Ishikawa (cell line): ENCODE measurements at regions not wholly inside any gene's neighbourhood (a gene's known extent, or its start where the extent isn't known, plus 50 kb on each side); places are given as distances from the start of the nearest gene placed in this dataset.

Experiments
- CEBPB ChIP-seq: IDR thresholded peaks from 2 replicates; pipeline ENCODE4 v1.6.1; 2012
- CREB1 ChIP-seq: IDR thresholded peaks from 2 replicates; pipeline ENCODE4 v1.6.1; 2012; ENCODE audit warnings: low read depth
- EGR1 ChIP-seq: IDR thresholded peaks from 2 replicates; pipeline ENCODE4 v1.6.1; 2012
- EP300 ChIP-seq: IDR thresholded peaks from 2 replicates; pipeline ENCODE4 v1.6.1; 2012; ENCODE audit warnings: borderline replicate concordance
- FOXM1 ChIP-seq: IDR thresholded peaks from 2 replicates; pipeline ENCODE4 v1.6.1; 2012; ENCODE audit warnings: low read depth, borderline replicate concordance
- NFIC ChIP-seq: IDR thresholded peaks from 2 replicates; pipeline ENCODE4 v1.6.1; 2012
- RAD21 ChIP-seq: IDR thresholded peaks from 2 replicates; pipeline ENCODE4 v1.6.1; 2012; ENCODE audit warnings: low read depth
- REST ChIP-seq: IDR thresholded peaks from 2 replicates; pipeline ENCODE4 v1.6.1; 2012; ENCODE audit warnings: low read depth, mild to moderate bottlenecking
- TAF1 ChIP-seq: IDR thresholded peaks from 2 replicates; pipeline ENCODE4 v1.6.1; 2012; ENCODE audit warnings: low read depth, mild to moderate bottlenecking
- TCF12 ChIP-seq: IDR thresholded peaks from 2 replicates; pipeline ENCODE4 v1.6.1; 2012; ENCODE audit warnings: low read depth
- TEAD4 ChIP-seq: IDR thresholded peaks from 2 replicates; pipeline ENCODE4 v1.6.1; 2012
- YY1 ChIP-seq: IDR thresholded peaks from 2 replicates; pipeline ENCODE4 v1.6.1; 2012; ENCODE audit warnings: low read depth
- ZBTB7A ChIP-seq: IDR thresholded peaks from 2 replicates; pipeline ENCODE4 v1.6.1; 2012; ENCODE audit warnings: low read depth
- TF ChIP-seq, protein P1 (sequence below): IDR thresholded peaks from 2 replicates; pipeline ENCODE4 v1.6.1; 2012
- TF ChIP-seq, protein P2 (sequence below): IDR thresholded peaks from 2 replicates; pipeline ENCODE4 v1.6.1; 2012

DNA sequence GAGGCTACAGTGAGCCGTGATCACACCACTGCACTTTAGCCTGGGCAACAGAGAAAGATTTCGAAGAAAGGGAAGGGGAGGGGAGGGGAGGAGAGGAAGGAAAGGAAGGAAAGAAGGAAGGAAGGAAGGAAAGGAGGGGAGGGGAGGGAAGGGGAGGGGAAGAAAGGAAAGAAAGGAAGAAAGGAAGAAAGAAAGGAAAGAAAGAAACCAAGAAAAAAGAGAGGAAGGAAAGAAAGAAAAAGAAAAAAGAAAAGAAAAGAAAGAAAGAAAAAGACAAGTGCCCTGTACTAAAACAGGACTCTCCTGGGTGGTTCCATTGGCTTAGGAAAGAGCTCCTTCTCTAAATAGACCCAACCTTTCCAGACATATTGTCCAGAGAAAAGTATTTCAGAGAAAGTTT lies 136.6 kb downstream of the PXDC1 start:
- TF ChIP-seq RAD21 = no peak

DNA sequence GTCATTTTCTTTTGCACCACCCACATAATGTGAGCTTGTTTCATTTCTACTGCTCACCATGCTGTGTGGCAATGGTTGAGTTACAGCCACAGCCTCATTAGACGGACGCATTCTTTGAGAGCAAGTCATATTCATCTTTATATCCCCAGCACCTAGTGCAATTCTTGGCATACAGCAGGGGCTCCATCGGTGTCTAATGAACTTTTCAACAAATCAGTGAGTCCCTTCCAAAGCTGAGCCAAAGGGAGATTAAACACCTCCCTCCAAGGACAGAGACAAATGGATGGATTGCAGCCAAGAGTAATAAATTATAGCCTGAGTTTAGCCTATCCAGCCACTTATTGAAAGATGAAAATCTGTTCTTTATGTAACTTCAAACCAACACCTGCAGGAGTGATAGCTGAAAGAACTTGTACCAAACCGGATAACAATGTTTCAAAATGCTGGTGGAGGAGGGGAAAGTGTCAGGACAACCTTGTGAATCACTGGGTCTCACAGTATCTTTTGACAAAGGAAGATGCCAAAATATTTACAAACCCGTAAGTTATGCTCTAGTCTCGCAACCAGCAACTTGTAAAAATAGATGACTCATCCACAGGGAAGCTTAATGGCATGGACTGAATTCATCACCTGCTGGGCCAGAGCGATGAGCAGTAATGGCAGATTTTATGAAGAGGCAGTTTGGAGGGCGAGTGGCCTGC lies 139.0 kb downstream of the PXDC1 start:
- TF ChIP-seq CEBPB (peak; percentile 45; the same call in 1 of the 2 replicates), REST (no peak), EP300 (no peak; the same call in 1 of the 2 replicates), TEAD4 (peak; percentile 76), FOXM1 (no peak), ZBTB7A (no peak), CREB1 (no peak), NFIC (peak; percentile 87), YY1 (0 out of 2 replicates have a peak, but pooled peaks have one; percentile 45), RAD21 (no peak), EGR1 (no peak), TAF1 (no peak), TCF12 (peak; percentile 53)
- TF ChIP-seq, protein P1, sequence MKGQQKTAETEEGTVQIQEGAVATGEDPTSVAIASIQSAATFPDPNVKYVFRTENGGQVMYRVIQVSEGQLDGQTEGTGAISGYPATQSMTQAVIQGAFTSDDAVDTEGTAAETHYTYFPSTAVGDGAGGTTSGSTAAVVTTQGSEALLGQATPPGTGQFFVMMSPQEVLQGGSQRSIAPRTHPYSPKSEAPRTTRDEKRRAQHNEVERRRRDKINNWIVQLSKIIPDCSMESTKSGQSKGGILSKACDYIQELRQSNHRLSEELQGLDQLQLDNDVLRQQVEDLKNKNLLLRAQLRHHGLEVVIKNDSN = no peak
- TF ChIP-seq, protein P2, sequence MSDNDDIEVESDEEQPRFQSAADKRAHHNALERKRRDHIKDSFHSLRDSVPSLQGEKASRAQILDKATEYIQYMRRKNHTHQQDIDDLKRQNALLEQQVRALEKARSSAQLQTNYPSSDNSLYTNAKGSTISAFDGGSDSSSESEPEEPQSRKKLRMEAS = 0 out of 2 replicates have a peak, but pooled peaks have one; percentile 14

- TF ChIP-seq TCF12 (no peak), EGR1 (no peak), NFIC (no peak), CREB1 (no peak), FOXM1 (no peak), TEAD4 (no peak), EP300 (no peak), ZBTB7A (no peak), REST (no peak), RAD21 (no peak), TAF1 (no peak), YY1 (no peak), CEBPB (no peak)
- TF ChIP-seq, protein P1 = no peak
- TF ChIP-seq, protein P2 = no peak
Measured at GRCh38 chr6:3610921-3611320, 140.6 kb downstream of the PXDC1 start.

- no peak for TF ChIP-seq ZBTB7A
Measured at GRCh38 chr6:3610206-3610605, 141.3 kb downstream of the PXDC1 start.

- TF ChIP-seq NFIC = no peak
- no peak for TF ChIP-seq EP300
- TF ChIP-seq TAF1 = no peak
- TF ChIP-seq FOXM1 = no peak
- TF ChIP-seq CEBPB = no peak
- TF ChIP-seq, protein P1 = no peak
- no peak for TF ChIP-seq REST
- TF ChIP-seq, protein P2 = no peak
- no peak for TF ChIP-seq ZBTB7A
- TF ChIP-seq TEAD4 = no peak
- TF ChIP-seq RAD21 = no peak
- no peak for TF ChIP-seq TCF12
- no peak for TF ChIP-seq YY1
- TF ChIP-seq EGR1 = no peak
- no peak for TF ChIP-seq CREB1
Measured at GRCh38 chr6:3609388-3609787, 142.1 kb downstream of the PXDC1 start.
